Kidney glomerular epithelial cell (primary cell): ENCODE measurements at regions not wholly inside any gene's neighbourhood (a gene's known extent, or its start where the extent isn't known, plus 50 kb on each side); places are given as distances from the start of the nearest gene placed in this dataset.

ENCODE experiments used
- DNase-seq: peaks from one replicate; lab custom pipeline; 2025; lab: John Stamatoyannopoulos, UW

DNA sequence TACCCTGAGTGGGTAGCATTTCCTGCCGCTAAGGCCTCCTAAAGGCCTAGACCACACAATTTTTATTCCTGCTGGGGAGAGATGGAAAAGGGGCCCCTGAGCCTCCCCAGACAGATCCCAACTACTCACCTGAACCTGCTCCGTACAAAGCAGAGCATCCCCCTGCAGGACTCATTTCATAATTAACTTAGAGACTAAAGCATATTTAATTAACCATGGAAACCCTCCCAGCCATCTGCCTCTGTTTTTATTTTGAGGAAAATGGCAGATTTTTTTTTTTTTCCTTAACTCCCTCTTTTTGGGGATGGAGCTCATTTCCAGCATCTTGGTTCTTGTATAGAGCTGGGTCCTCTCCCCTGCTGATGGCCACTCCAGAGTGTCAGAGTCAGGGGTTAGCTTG is 96.5 kb upstream of the CRHR1 start:
- no peak for DNase-seq

DNA sequence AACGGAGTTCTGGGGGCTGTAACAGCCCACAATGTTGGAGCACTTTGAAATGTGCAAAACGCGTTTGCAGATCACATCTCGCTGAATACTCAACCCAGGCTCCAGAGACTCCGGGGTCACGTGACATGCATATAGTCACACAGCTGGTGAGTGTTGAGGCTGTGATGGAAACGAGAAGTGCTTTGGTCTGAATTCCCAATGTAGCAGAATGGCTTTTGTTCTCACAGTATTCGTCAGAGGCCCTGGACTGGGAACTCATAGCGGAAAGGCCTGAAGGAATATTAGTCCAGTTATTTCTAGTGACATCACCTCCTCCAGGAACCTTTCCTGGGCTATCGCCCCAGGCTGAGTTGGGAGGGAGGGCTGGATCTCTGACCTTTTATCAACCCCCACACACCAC is 95.8 kb upstream of the CRHR1 start:
- DNase-seq: no peak

DNA sequence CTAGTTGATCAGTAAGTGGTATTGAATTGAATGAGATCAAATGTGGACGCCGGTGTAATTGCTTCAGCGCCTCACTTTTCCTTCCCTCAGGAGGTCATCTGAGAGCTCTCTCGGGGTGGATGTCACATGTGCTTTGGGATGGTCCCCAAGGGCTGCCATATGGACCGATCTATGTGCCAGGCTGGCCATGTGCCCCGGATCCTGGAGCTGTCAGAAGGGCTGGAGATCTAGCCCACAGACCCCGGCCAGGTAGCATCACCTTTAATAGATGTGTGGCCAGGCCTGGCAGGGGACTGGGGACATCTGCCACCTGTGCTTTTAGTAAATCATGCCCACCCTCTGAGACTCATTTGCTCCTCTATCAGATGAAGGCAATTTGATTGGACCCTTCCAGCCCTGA is 95.3 kb upstream of the CRHR1 start:
- no peak for DNase-seq

DNA sequence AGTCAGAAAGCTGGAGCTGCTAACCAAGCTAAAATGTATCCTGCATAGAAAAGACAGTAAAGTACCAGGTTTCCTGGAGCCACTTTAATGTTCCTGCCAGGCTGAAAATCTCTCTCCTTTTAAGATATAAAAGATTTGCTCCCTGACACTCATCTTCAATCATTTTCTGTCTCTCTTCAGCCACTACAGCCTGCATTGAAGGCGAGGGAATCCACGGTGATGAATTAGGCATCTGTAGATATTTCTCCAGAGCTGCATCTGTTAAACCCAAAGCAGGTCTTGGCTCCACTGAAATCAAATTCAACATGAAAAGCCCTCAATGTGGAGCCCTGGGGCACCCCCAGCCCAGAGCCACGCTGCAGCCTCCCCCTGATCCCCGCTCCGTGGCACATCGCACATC is 94.7 kb upstream of the CRHR1 start:
- no peak for DNase-seq

DNA sequence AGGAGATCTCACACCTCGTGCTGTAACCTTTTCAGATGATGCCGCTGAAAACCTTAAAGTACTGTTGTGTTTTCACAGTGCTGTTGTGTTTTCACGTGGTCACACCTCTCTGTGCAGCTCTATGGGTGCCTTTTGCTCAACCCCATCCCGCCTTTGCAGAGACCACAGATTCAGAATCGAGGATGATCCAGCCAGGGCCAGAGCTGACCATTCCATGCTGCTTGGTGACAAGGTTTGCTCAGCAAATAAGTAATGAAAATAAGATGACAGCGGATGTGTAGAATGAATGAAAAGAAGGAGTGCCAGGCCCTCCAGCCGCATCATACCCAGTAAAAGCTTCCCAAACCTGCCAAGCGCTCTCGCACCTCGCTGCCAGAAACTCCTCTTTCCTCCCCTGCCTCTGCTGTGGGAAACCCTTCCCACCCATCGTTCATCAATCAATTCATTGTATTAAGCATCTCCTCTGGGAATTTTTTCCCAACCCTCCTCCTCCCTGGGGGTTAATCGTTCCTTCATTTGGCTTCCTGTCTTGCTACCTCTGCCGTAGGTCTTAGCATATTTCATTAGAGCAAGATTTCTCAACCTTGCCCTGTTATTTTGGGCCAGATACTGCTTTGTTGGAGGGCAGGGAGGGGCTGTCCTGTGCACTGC is 93.4 kb upstream of the CRHR1 start:
- no peak for DNase-seq

DNA sequence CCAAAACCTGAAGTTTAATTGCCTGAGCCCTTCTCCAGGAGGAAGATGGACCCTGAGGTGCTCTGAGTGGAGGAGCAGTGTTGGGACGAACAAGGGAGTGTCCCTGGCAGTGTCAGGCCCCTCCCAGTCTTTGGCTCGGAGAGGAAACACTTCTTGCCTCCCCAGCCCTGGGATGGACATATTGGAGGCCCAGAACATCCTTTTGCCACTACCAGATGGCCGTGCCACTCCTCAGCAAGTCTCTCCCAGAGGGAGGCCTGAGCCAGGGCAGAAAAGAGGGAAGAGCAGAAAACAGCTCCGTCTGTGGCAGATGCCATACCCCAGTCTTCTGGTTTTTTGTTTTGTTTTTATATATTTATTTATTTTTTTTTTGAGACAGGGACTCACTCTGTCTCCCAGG is 91.5 kb upstream of the CRHR1 start:
- no peak for DNase-seq

DNA sequence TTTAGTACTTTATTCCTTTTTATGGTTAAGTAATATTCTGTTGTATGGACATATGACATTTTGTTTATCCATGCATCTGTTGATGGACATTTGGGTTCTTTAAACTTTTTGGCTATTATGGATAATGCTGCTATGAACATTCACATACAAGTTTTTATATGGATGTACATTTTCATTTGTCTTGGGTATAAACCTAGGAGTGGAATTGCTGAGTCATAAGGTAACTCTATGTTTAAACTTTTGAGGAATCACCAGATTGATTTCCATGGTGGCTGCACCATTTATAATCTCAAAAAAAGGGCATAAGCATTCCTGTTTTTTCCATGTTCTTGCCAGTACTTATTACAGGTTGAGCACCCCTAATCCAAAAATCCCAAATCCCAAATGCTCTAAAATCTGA is 90.3 kb upstream of the CRHR1 start:
- no peak for DNase-seq

DNA sequence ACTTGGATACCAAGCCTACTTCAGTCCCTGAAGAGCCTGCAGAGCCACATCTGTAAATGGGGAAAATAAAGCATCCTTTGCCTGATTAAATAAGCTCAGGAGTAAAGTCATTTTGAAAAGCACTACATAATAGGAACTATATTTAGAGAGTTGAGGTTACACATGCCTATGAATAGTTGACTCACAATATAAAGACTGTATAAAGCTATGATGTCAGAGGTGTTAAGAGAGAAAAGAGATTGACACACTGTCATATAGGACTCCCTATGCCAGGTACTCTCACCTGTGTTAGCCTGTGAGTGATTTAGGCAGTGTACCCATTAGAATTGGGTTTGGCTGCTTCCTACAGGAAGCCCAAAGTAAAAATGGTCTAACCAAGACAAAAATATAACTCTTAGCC is 87.7 kb upstream of the CRHR1 start:
- no peak for DNase-seq

DNA sequence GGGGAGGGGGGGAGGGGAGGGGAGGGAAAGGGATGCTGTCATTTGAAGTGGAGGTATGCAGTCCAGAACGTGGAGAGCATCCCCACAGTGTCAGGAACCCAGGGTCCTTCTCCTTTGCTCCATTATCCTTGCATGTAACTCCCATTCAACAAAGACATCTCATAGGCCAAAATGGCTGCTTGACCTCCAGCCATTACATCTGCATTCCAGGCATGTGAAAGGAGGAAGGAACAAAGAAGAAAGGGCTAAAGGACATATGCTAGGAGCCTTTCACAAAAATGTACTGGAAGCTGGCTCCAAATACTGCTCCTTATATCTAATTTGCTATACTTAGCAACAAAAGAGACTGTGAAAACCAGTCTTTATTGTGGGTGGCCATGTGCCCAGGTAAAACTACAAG is 87.0 kb upstream of the CRHR1 start:
- DNase-seq: no peak

DNA sequence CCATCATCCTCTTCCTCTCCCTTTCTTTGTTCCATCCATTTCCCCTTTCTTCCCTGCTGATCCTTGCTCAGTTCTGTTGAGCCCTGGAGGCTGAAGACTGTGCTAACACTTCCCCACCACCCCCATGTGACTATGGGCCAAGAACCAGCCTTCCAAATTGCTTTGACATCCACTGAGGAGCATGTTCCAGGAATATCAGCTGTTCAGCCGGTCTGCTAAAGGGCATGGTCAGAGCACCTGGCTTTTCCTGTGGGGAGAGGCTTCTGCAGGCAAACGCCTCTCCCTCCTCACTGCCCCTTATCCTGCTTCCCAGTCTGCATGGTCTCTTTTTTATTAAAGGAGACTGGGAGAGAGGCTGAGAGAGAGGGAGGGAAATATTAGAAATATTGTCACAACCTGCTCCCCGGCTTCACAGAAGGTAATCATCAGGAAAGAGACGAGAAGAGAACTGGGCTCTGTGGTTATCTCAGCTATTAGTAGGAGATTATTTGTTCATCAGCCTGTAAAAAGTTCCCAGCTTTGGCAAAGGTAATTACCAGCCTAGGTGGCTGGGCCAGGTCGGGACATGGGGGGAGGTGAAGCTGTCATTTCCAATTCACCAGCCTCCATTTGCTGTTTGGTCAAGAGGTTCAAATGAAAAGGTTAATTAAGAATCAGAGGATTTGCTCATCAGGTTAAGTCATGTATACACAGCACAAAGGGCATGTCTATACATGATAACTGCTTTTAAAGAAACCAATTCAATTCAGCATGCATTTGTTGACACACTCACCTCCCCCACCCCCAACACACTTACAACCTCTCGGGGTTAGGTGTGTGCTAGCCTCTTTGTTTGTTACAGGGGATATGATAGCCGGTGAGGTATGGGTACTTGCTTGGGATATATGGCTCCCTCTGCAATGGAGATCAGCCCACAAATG is 83.7 kb upstream of the CRHR1 start:
- no peak for DNase-seq

DNA sequence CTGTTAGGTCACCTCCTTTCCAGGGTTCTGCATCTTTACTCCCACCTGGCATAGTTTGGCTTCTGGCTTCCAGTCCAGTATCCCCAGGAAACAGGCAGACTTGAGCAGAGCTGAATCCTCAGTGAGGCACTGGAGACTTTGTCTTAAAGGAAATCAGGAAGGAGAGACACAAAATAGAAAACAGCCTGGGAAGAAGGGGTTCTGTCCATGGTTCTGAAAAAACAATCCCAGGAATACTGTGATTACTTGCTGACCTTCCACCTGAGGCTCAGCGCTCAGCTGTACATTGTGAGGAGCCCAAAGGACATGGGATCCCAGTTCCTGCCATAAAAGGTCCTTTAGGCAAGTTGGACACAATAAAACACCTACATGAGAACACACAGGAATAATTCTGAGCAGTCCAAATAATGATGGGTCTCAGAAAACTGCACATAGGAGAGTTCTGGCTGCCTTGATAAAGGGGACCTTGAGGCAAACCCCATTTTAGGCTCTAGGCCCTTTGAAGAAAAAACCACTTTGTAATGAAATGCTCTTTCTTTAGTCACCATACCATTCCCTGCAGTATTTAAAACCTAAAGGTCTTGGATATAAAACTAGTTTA is 81.4 kb upstream of the CRHR1 start:
- peak; percentile 6 for DNase-seq

DNA sequence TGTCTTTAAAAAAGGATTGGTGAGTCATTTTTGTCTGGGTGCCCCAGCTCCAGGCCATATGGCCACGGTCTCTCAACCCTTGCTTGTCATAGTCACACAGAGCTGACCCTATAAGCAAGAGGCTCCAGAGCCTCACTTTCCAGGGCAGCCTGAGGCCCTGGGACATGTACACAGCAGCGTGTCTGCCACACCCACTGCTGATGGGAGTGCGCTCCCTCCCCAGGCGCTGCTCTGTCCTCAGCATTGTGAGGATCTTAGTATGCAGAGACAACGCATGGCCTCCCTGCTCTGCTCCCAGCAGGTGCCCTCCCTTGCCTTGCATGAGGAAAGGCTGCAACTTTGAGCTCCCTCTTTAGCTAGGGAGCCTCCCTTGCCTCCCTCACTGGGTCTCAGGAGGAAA is 80.8 kb upstream of the CRHR1 start:
- no peak for DNase-seq

DNA sequence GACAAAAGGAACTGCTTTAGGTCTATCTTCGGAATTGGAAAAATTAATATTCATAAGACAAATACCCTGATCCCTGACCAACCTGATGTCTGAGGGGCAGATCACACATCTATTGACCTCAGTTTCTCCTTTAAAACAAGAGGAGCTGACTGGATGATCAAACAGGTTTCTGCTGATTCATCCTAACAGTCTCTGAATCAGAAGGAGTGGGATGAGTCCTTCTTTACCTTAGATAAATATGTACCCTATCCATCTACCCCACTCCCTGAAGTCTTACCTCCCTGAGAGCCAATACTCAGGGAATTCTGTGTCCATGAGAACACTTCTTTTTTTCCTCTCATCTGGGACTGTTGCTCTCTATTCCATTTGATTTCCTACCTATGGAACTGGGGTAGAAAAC is 80.3 kb upstream of the CRHR1 start:
- no peak for DNase-seq

DNA sequence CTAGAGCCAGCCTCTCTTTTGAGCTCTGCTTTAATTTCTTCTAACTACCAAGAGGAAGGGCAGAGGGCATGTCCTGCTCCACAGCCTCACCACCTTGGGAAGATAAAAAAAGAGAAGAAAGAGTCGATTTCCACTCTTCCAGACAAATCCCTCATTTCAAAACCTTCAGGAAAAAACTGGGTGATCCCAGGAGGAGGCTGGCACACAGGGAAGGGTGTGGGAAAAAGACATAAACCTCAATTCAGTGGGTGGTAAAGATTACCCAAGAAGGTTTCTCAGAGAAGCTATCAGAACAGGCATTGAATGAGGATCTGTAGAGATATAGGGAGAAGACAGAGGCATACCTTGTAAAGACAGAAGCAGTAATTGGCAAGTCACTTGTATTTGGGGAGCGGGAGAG is 79.9 kb upstream of the CRHR1 start:
- DNase-seq: no peak

DNA sequence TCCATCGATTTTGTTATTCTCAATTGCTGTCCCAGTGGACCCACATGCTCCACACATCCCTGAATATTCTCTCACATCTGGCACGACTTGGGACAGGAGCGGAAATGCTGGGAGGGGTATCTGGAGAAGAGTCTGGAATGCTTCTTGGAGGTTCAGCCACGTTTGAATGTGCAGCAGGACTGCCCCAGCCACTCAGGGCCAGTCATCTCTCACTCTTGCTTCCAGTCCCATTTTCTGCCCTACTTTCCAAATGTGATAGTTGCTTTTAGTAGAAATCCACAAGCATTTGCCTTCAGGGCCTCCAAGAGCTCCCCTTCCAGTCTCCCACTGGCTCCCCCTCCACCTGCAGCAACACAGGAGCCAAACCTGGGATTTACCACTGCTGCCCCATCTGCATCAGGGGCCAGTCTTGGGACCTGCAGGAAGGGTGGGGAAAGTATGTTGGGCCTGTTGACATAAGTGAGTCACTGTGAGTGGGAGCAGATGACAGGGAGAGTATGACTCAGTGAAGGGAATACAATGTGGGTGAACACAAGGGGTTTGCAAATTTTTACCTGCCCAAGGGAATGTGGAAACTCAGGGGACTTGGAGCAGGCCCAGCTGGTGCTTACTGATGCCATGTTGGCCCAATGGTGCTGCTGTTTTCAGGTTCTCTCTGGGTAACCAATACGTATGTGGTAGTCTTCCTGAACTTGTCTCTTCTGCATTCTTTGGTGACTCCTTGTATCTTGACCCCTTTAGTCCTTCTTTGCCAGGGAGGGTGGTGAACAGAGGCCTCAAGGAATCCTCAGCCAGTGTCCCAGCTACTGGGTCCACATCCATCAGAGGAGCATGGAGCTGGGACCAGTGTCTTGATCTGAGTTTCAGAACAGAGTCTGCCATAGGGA is 78.8 kb upstream of the CRHR1 start:
- peak; percentile 73 for DNase-seq

DNA sequence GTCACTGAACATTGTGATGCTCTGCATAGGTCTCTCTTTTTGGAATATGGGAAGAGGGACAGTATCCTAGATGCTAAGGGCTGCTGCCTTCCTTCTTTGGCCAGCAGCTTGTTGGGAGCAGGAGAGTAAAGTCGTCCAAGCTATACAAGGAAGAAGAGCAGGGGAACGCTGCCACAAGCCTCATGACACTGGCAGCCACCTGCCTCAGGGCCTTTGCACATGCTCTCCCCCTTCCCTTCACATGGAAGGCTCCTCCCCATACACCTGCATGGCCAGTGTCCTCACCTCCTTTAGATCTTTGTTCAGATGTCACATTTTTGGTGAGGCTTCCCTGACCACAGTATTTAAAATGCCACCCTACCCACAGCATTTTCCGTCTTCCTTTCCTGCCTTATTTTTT is 78.1 kb upstream of the CRHR1 start:
- DNase-seq: no peak

DNA sequence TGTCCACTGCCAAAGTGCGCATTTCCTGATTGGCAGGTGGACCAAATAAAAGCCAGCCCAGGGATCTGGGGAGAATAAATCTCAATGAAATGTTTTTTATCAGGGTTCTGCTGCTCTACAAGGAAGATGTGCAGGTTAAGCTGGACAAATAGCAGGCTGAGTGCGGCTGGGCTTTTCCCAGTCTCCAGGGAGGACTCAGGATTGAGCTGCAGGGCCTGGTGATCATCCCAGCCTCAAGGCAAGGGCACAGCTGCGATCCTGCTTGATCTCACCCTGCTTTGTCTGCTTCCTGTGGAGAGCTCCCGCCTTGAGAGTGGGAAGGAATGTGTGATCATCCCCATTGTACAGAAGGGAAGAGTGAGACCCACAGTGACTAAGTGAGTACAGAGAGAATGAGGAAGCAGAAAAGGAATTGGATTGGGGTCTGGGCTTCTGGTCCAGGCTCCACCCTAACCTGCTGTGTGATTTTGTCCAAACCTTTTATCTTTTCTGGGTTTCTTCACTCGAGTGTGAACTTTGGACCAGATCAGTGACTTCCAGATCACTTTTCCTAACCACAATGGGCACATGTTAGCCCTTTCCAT is 75.3 kb upstream of the CRHR1 start:
- DNase-seq: no peak

DNA sequence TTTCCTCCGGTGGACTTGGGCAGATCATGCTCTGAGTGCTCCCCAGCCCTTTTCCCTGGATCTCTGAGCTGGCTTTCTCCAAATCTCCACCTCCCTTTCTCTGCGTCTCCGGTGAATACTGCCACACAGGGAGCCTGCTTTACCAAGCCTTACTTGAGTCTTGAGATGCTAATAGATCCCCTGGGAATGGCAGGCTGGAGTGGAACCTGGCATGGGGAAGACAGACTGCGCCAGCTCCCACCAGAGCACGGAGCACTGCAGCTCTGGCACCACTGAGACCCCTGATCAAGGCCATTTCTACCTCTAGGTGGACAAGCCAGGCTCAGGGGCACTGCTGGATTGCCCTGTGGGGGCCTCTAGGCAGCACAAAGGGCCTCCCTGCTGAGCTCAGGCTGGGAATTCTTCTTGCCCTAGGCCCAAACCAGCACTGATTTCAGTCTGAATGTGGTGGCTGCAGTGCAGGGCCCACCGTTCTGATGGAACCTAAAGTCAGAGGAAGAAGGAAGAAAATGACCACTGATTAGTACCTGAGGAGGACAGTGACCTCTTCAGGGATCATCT is 74.3 kb upstream of the CRHR1 start:
- DNase-seq: no peak

DNA sequence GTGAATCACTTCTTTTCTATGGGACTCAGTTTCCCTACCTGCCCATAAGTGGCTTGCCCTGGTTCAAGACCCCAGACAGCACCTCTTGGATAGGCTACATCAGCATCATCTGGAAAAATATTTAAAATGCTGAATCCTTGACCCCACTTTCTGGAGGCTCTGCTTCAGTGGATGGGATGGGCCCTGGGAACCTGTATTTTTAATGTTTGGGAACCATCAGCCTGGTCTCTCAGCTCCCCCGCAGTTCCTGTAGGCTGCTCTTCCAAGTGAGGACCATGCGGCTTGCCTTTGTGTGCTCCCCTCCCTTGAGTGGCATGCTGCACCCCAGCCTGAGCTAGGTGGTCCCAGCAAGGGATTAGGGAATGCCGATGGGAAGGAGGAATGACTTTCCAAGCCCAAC is 68.3 kb upstream of the CRHR1 start:
- DNase-seq: no peak

DNA sequence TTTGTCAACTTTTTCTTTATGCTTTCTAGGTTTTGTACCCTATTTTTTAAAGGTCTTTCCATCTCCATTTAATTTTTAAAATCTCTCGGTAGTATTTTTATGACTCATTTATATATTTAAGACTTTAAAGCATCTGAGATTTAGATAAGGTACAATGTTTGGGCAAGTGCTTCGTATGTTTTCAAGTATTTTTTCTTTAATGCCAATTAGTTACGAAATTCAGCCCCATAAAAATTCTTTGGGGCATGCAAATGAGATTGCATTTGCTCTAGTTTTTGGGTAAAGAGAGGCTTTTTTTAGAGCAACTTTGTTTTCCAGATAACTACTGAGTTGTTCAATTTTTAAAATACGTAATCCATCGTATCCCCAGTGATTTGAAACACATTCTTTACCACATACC is 65.3 kb upstream of the CRHR1 start:
- no peak for DNase-seq

DNA sequence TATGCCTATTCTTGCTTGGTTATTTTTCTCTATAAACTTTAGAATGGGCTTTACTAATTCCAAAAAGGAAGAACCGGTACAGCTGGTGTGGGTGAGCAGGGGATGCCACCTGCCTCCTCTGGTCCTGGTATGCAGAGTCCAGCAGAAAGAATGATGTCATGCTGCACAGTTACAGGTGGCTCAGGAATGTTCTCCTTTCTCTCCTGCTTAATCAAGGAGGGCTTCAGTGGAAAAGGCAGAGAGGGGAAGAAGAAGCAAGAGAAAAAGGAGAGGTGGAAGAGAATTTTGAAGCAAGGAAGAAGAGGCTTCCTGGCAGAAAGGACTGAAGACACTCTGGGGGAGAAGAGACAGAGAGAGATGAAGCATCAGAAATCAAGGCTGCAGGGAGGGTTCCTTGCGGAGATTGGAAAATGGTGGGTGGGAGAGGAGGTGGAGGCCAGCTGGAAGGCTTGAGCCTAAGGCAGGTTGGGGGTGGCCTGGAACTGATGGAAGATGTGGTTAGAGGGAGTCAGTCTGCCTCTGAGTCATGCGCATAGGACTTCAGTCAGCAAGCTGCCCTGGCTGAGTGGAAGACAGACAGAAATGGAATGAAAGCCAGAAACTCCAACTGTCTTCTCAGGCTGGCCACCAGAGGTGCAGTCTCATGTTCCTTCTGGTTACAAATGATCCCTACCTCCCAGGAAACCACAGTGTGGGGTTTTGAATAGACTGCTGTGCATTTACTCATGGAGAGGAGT is 64.6 kb upstream of the CRHR1 start:
- peak; percentile 74 for DNase-seq
